ENCODE measurements at regions not wholly inside any gene's neighbourhood (a gene's known extent, or its start where the extent isn't known, plus 50 kb on each side); places are given as distances from the start of the nearest gene placed in this dataset.

DNA sequence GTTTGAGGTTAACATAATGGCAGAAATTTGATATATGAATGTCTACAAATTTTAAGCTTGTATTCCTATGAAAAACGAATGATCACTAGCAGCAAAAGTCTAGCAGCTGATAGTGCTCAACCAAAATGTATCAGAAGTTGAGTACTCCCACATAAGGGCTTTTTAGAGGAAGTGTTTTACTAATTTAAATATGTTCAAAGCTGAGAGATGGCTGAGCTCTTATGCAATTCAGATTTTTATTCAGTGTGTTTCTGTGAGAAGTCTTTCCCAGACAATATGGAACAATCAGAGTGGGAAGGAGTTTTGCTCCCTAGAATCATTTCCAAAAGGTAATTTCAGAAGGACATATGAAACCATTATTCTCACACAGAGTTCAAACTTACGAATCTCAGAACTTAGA lies 327.0 kb downstream of the ZPLD1 start:
- Histone ChIP-seq H3K27me3 (no peaks in the 10 kb centered on the region), H3K9me3 (no peaks in the 10 kb centered on the region), H3K4me1 (no peaks in the 10 kb centered on the region), H3K4me3 (no peak overlapping the region), H3K36me3 (no peaks in the 10 kb centered on the region), H3K27ac (no peak overlapping the region)
- intact Hi-C loops (cut with DNase I) = no loop called here
- TF ChIP-seq, protein P1, sequence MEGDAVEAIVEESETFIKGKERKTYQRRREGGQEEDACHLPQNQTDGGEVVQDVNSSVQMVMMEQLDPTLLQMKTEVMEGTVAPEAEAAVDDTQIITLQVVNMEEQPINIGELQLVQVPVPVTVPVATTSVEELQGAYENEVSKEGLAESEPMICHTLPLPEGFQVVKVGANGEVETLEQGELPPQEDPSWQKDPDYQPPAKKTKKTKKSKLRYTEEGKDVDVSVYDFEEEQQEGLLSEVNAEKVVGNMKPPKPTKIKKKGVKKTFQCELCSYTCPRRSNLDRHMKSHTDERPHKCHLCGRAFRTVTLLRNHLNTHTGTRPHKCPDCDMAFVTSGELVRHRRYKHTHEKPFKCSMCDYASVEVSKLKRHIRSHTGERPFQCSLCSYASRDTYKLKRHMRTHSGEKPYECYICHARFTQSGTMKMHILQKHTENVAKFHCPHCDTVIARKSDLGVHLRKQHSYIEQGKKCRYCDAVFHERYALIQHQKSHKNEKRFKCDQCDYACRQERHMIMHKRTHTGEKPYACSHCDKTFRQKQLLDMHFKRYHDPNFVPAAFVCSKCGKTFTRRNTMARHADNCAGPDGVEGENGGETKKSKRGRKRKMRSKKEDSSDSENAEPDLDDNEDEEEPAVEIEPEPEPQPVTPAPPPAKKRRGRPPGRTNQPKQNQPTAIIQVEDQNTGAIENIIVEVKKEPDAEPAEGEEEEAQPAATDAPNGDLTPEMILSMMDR (IDR thresholded peaks at IDR 0.05) = no peak
- no peak for TF ChIP-seq POLR2A (IDR thresholded peaks at IDR 0.05)
- 40 to 51% methylated on average over 2 of the region's 2 CpGs for WGBS, 2 donors
- DNase-seq = no peak

DNA sequence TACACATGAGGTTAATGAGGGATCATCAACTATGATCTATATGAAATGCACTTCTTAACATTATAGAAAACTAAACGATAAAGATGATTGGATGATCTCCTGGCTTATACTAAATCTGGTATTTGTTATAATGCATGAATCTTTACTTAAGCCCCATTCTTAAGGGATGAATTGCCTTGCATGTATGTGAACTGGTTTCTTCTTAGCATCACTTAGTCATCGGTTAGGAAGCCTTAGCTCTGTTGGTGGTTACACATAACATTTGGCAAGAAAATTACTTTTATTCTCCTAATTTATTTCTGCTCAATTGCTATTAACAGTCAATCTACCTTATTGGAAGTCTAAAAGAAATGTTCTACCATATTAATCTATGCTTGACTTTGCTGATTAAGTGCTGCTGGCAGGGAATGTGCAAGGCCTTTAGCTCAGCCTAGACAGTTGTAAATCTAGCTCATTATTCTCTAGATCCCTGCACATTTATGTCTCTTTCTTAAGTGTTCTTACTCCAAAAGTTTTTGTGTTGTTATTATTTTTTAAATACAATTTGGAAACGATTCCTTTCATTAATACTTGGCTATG lies 356.0 kb downstream of the ZPLD1 start:
- no peak overlapping the region for H3K27ac ChIP-seq
- no peaks in the 10 kb centered on the region for H3K36me3 ChIP-seq
- WGBS, 2 donors = 65 to 78% methylated on average over 3 of the region's 3 CpGs
- TF ChIP-seq, protein P1 (IDR thresholded peaks at IDR 0.05) = no peak
- TF ChIP-seq POLR2A (IDR thresholded peaks at IDR 0.05) = no peak
- no peaks in the 10 kb centered on the region for H3K27me3 ChIP-seq
- H3K9me3 ChIP-seq = no peaks in the 10 kb centered on the region
- intact Hi-C loops (cut with DNase I) = no loop called here
- H3K4me3 ChIP-seq = no peak overlapping the region
- no peaks in the 10 kb centered on the region for H3K4me1 ChIP-seq
- DNase-seq = no peak

DNA sequence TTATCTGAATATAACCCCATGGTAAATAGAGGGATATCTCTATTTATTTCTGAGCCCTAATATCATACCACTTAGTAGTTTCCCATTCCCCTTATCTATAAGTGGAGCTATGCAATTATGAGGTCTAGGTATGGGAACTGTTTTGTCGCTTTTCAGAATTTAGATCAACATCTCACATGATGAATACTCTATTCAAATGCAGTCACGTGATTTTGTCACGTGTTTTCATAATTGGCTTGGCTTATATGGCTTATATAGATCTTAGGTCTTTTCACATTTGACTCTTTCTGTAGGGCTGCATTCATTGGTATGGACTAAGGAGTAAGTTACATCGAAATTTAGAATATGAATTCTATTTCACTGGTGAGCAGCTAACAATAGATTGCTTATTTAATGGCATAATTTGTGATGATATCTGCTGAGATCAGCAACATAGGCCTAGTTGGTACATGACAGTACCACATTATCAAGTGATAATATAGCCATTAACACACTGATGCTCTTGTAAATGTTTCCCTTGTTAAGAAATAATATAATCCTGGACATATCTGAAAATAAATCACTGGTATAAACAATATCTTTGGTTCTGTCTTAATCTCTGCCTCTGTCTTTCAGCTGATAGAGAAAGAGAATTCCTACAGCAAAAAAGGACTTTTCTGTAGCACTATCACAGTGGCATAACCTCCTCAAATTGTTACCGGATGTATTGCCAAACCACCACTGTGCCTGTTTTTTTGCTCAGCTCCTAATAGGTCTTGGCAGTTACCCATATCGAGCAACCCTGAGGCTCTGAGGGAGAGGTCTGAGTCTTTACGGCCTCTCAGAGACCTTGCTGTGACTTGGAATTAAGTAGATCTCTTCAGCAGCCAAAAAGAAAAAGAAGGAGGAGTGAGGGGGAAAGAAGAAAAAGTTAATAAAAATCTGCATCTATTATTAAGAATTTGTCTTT lies 357.1 kb downstream of the ZPLD1 start:
- Histone ChIP-seq H3K4me1 (no peaks in the 10 kb centered on the region), H3K36me3 (no peaks in the 10 kb centered on the region), H3K27me3 (no peaks in the 10 kb centered on the region), H3K9me3 (no peaks in the 10 kb centered on the region), H3K27ac (no peak overlapping the region), H3K4me3 (no peak overlapping the region)
- 53 to 56% methylated on average over 7 of the region's 7 CpGs for WGBS, 2 donors
- no peak for DNase-seq
- intact Hi-C loops (cut with DNase I) = no loop called here
- TF ChIP-seq, protein P1 (IDR thresholded peaks at IDR 0.05) = no peak
- no peak for TF ChIP-seq POLR2A (IDR thresholded peaks at IDR 0.05)

DNA sequence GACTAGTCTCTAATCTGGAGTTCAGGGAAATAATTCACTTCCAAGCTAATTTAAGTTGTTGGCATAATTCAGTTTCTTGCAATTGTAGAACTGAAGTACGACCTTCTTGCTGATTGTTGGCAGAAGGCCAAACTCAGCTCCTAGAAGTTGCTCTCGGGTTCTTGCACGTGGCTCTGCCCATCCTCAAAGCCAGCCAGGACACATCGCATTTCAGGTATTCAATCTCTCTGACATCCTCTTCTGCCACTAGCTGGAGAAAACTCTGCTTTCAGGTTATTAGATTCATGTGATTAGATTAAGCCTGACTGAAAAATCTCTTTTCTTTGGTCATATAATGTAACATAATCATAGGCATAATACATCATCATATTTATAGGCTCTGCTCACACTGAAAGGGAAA lies 362.0 kb downstream of the ZPLD1 start:
- Histone ChIP-seq H3K27ac (no peak overlapping the region), H3K27me3 (no peaks in the 10 kb centered on the region), H3K36me3 (no peaks in the 10 kb centered on the region), H3K4me1 (no peaks in the 10 kb centered on the region), H3K4me3 (no peak overlapping the region), H3K9me3 (no peaks in the 10 kb centered on the region)
- DNase-seq = no peak
- intact Hi-C loops (cut with DNase I) = no loop called here
- WGBS, 2 donors = 35 to 38% methylated on average over 4 of the region's 4 CpGs
- no peak for TF ChIP-seq POLR2A (IDR thresholded peaks at IDR 0.05)
- TF ChIP-seq, protein P1 (IDR thresholded peaks at IDR 0.05) = no peak

DNA sequence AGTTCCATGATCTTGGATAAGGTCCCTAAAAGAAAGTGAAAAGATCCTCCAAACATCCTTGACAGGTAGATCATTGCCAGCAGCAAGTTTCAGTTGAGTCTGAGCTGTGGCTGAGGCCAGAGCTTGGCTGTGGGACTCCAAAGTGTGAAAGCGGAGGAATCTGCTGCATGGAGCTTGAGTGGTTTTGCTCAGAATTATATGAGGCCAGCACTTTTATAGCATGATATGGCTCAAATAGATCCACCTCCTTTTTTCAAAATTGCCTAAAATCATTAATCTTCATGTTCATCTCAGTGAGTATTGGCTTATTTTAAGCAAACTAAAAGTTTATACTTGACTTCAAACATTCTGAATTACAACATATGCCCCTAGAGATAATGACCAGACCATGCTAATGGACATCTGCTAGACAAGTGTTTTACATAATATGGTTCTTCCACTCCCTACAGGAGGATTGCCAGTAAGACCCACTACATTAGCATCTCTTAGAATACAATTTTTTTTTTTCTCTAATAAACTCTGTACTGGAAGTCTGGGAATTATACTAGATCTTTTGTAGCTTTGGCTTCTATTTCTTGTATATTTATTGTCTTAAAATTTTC lies 368.1 kb downstream of the ZPLD1 start:
- WGBS, 2 donors = 83 to 90% methylated on average over 1 of the region's 1 CpG
- Histone ChIP-seq H3K27ac (no peak overlapping the region), H3K9me3 (no peaks in the 10 kb centered on the region), H3K36me3 (no peaks in the 10 kb centered on the region), H3K4me1 (no peaks in the 10 kb centered on the region), H3K27me3 (no peaks in the 10 kb centered on the region), H3K4me3 (no peak overlapping the region)
- intact Hi-C loops (cut with DNase I) = no loop called here
- no peak for DNase-seq
- TF ChIP-seq, protein P1 (IDR thresholded peaks at IDR 0.05) = no peak
- TF ChIP-seq POLR2A (IDR thresholded peaks at IDR 0.05) = no peak
